ENCODE measurements at regions not wholly inside any gene's neighbourhood (a gene's known extent, or its start where the extent isn't known, plus 50 kb on each side); places are given as distances from the start of the nearest gene placed in this dataset.

- no peak overlapping the region for H2AK5ac ChIP-seq (ENCODE audit: low read depth, low read length)
- no peak overlapping the region for H4K91ac ChIP-seq (replicated peaks; ENCODE audit: insufficient read length, low read length)
- no peak overlapping the region for H2BK12ac ChIP-seq (ENCODE audit: low read depth, low read length)
- H3K23ac ChIP-seq (ENCODE audit: insufficient read length) = no peak overlapping the region
- H3K4me1 ChIP-seq (replicated peaks in 1 of 4; ENCODE audit: control insufficient read depth in 3 of 4, insufficient read depth in 4 of 4, low read length in 3 of 4) = no peaks in the 10 kb centered on the region
- H3K4me2 ChIP-seq (ENCODE audit: insufficient read depth in 1 of 2, low read depth in 2 of 2, low read length in 2 of 2) = no peak overlapping the region
- no peak overlapping the region for H4K8ac ChIP-seq (ENCODE audit: extremely low read depth, insufficient read depth, low read length)
- H4K20me1 ChIP-seq (replicated peaks in 1 of 2; ENCODE audit: control insufficient read depth in 1 of 2, insufficient read depth in 2 of 2, low read length in 2 of 2) = no peaks in the 10 kb centered on the region
- no peaks in the 10 kb centered on the region for H3K79me1 ChIP-seq (ENCODE audit: low read depth, low read length)
- H3K18ac ChIP-seq (ENCODE audit: extremely low read depth, low read length) = no peak overlapping the region
- WGBS, 2 experiments (ENCODE audit: extremely low coverage in 1 of 2, insufficient coverage in 1 of 2, insufficient read length in 1 of 2, insufficient replicate concordance in 2 of 2, low coverage in 1 of 2, low lambda C conversion rate in 2 of 2, missing lambda C conversion rate in 1 of 2) = 100% methylated on average over 1 of the region's 1 CpG; no CpG with 5 or more reads in 1 of the 2 experiments
- H3K4me3 ChIP-seq (ENCODE audit: extremely low read depth in 1 of 4, insufficient read depth in 2 of 4, low read depth in 3 of 4, low read length in 4 of 4) = no peak overlapping the region
- H3K9me3 ChIP-seq (ENCODE audit: insufficient read depth in 2 of 2, low read depth in 1 of 2, low read length in 1 of 2) = no peaks in the 10 kb centered on the region
- H2BK15ac ChIP-seq (ENCODE audit: low read length) = no peak overlapping the region
- H2BK20ac ChIP-seq (ENCODE audit: low read length) = no peak overlapping the region
- no peak overlapping the region for H3K4ac ChIP-seq (replicated peaks; ENCODE audit: insufficient read length, low read depth, low read length)
- H4K5ac ChIP-seq (ENCODE audit: insufficient read length, low read depth, low read length) = no peak overlapping the region
- FAIRE-seq = no peak
- H2AFZ ChIP-seq (ENCODE audit: low read length) = no peak overlapping the region
- no peak overlapping the region for H2BK5ac ChIP-seq (ENCODE audit: low read depth, low read length)
- ChIA-PET CTCF (ENCODE audit: partially characterized antibody) (no interaction called here), POLR2A (ENCODE audit: partially characterized antibody) (no interaction called here)
- no peaks in the 10 kb centered on the region for H3K27me3 ChIP-seq (replicated peaks in 1 of 4; ENCODE audit: control insufficient read depth in 3 of 4, extremely low read depth in 1 of 4, insufficient read depth in 3 of 4, low read length in 3 of 4)
- no peaks in the 10 kb centered on the region for H3K79me2 ChIP-seq (ENCODE audit: control insufficient read depth in 1 of 2, insufficient read depth in 2 of 2, low read length in 2 of 2)
- no peak for DNase-seq (ENCODE audit: low read depth in 1 of 2, low spot score in 2 of 2)
- H3K36me3 ChIP-seq (ENCODE audit: control insufficient read depth in 2 of 4, insufficient read depth in 4 of 4, low read length in 3 of 4) = no peaks in the 10 kb centered on the region
- H3K14ac ChIP-seq (ENCODE audit: insufficient read length) = no peak overlapping the region
- no peak overlapping the region for H3K9ac ChIP-seq (replicated peaks in 1 of 4; ENCODE audit: extremely low read depth in 1 of 4, low read depth in 3 of 4, low read length in 3 of 4)
- H3K56ac ChIP-seq (replicated peaks; ENCODE audit: insufficient read length, low read depth, low read length) = no peak overlapping the region
- no peak overlapping the region for H3K27ac ChIP-seq (ENCODE audit: low read depth, low read length)
- no peaks in the 10 kb centered on the region for H3K23me2 ChIP-seq (ENCODE audit: low read depth, low read length)
- no peak overlapping the region for H2BK120ac ChIP-seq (replicated peaks; ENCODE audit: low read depth, low read length)
- TF ChIP-seq CHD1 (IDR thresholded peaks at IDR 0.05; ENCODE audit: low read depth, low read length) = no peak
- TF ChIP-seq ATF3 (IDR thresholded peaks at IDR 0.05; ENCODE audit: insufficient read depth, low read depth, low read length) = no peak
- no peak for TF ChIP-seq TAF1 (IDR thresholded peaks at IDR 0.05; ENCODE audit: low read depth, low read length)
- TF ChIP-seq BCL11A (IDR thresholded peaks at IDR 0.05; ENCODE audit: low read depth in 2 of 2, low read length in 2 of 2) = no peak
- TF ChIP-seq SRF (IDR thresholded peaks at IDR 0.05; ENCODE audit: low read depth, low read length) = no peak
- no peak for TF ChIP-seq POLR2A (IDR thresholded peaks at IDR 0.05; ENCODE audit: control extremely low read depth in 1 of 2, low read depth in 2 of 2, low read length in 2 of 2)
- TF ChIP-seq PHF8 (conservative IDR thresholded peaks at IDR 0.05; ENCODE audit: low read depth, low read length) = no peak
- TF ChIP-seq KDM1A (IDR thresholded peaks at IDR 0.05; ENCODE audit: borderline replicate concordance, low read length) = no peak
- TF ChIP-seq CREB1 (IDR thresholded peaks at IDR 0.05) = no peak
- no peak for TF ChIP-seq CTBP2 (IDR thresholded peaks at IDR 0.05; ENCODE audit: borderline replicate concordance, insufficient read depth, insufficient read length, low read length)
Measured at GRCh38 chr3:90099493-90099892, 992.1 kb downstream of the EPHA3 start.

Measured in H1 (cell line).